Endothelial cell (in vitro differentiated cells): ENCODE measurements at regions not wholly inside any gene's neighbourhood (a gene's known extent, or its start where the extent isn't known, plus 50 kb on each side); places are given as distances from the start of the nearest gene placed in this dataset.
"Not testable (repeated sequence)": the region's sequence is repeated elsewhere in the genome, so short reads cannot be mapped to it uniquely, and the experiment has no call there.

Source experiments
- DNase-seq: peaks from one replicate; pipeline ENCODE4 v3.0.0; 2021; ENCODE audit warnings: low spot score
- H3K27ac Mint-ChIP-seq: one replicate; pipeline ENCODE4 v1.8.0; 2021; ENCODE audit warnings: mixed read lengths, inconsistent platforms; ENCODE audit not compliant: unreplicated experiment
- H3K27me3 Mint-ChIP-seq: one replicate; pipeline ENCODE4 v1.8.0; 2021; ENCODE audit warnings: mild to moderate bottlenecking, moderate library complexity, mixed read lengths, inconsistent platforms; ENCODE audit not compliant: unreplicated experiment
- H3K36me3 Mint-ChIP-seq: one replicate; pipeline ENCODE4 v1.8.0; 2021; ENCODE audit warnings: mild to moderate bottlenecking, low read depth, mixed read lengths, inconsistent platforms; ENCODE audit not compliant: unreplicated experiment
- H3K4me1 Mint-ChIP-seq: one replicate; pipeline ENCODE4 v1.8.0; 2021; ENCODE audit warnings: mild to moderate bottlenecking, mixed read lengths, inconsistent platforms; ENCODE audit not compliant: unreplicated experiment
- H3K4me3 Mint-ChIP-seq: one replicate; pipeline ENCODE4 v1.8.0; 2021; ENCODE audit warnings: mild to moderate bottlenecking, mixed read lengths, inconsistent platforms; ENCODE audit not compliant: unreplicated experiment
- H3K9me3 Mint-ChIP-seq: one replicate; pipeline ENCODE4 v1.8.0; 2021; ENCODE audit warnings: mixed read lengths, inconsistent platforms; ENCODE audit not compliant: unreplicated experiment
- TF ChIP-seq, protein P1 (sequence below): fragments of 200-600 bp; sonication (generic); IDR thresholded peaks from one replicate; pipeline ENCODE4 v1.5.0; 2021; ENCODE audit warnings: antibody characterized with exemption; ENCODE audit not compliant: unreplicated experiment

DNA sequence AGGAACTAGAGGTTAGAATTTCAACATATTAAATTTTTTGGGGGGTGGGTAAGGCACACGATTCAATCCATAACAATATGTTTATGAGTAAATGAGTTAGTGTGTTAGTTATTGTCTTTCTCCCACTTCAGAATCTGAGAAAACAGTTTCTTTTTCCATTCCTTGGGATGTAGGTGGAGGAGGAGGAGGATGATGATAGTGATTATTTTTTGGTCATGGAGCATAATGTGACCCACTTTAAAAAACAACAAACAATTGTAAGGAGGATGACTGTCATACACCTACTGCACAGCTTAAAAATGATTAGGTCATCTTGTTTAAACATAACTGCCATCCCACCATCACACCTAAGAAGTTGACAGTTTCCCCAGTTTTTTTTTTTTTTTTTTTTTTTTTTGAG, 148.7 kb downstream of the CDRT15L2 start:
- peaks cover 1% of the 10 kb centered on the region for H3K27me3 Mint-ChIP-seq
- TF ChIP-seq, protein P1, sequence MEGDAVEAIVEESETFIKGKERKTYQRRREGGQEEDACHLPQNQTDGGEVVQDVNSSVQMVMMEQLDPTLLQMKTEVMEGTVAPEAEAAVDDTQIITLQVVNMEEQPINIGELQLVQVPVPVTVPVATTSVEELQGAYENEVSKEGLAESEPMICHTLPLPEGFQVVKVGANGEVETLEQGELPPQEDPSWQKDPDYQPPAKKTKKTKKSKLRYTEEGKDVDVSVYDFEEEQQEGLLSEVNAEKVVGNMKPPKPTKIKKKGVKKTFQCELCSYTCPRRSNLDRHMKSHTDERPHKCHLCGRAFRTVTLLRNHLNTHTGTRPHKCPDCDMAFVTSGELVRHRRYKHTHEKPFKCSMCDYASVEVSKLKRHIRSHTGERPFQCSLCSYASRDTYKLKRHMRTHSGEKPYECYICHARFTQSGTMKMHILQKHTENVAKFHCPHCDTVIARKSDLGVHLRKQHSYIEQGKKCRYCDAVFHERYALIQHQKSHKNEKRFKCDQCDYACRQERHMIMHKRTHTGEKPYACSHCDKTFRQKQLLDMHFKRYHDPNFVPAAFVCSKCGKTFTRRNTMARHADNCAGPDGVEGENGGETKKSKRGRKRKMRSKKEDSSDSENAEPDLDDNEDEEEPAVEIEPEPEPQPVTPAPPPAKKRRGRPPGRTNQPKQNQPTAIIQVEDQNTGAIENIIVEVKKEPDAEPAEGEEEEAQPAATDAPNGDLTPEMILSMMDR: no peak
- H3K4me1 Mint-ChIP-seq: peaks cover 4% of the 10 kb centered on the region
- no peak for DNase-seq
- H3K27ac Mint-ChIP-seq: no peak overlapping the region
- no peaks in the 10 kb centered on the region for H3K9me3 Mint-ChIP-seq
- no peaks in the 10 kb centered on the region for H3K36me3 Mint-ChIP-seq
- no peak overlapping the region for H3K4me3 Mint-ChIP-seq

DNA sequence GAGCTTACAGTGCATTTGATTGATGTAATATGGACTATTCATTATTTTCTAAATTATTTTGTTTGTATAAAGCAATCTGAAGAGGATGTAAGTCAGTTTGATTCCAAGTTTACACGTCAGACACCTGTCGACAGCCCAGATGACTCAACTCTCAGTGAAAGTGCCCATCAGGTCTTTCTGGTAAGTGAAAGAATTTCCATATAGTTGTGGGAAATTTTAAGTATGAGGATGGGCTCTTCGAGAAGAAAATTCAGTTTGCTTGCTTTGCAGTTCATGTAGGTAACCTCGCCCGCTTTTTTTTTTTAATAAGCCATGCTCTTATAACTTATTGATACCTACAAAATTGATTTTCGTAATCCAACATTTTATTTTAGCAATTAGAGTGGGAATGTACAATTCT, 151.6 kb downstream of the CDRT15L2 start:
- H3K27ac Mint-ChIP-seq, H3K4me1 Mint-ChIP-seq, H3K9me3 Mint-ChIP-seq, H3K4me3 Mint-ChIP-seq, H3K27me3 Mint-ChIP-seq, H3K36me3 Mint-ChIP-seq, DNase-seq: not testable (repeated sequence)

DNA sequence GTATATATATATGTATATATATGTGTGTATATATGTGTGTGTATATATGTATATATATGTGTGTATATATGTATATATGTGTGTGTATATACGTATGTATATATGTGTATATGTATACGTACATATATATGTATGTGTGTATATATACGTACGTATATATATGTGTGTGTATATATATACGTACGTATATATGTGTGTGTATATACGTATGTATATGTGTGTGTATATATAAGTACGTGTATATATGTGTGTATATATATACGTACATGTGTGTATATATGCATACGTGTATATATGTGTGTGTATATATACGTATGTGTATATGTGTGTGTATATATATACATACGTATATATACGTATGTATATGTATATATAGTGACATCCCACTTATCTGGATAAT, 154.4 kb downstream of the CDRT15L2 start:
- no peaks in the 10 kb centered on the region for H3K4me1 Mint-ChIP-seq
- H3K36me3 Mint-ChIP-seq: no peaks in the 10 kb centered on the region
- TF ChIP-seq, protein P1: no peak
- H3K9me3 Mint-ChIP-seq: no peaks in the 10 kb centered on the region
- H3K27me3 Mint-ChIP-seq: peaks cover 1% of the 10 kb centered on the region
- H3K27ac Mint-ChIP-seq: no peak overlapping the region
- DNase-seq: no peak
- no peak overlapping the region for H3K4me3 Mint-ChIP-seq

DNA sequence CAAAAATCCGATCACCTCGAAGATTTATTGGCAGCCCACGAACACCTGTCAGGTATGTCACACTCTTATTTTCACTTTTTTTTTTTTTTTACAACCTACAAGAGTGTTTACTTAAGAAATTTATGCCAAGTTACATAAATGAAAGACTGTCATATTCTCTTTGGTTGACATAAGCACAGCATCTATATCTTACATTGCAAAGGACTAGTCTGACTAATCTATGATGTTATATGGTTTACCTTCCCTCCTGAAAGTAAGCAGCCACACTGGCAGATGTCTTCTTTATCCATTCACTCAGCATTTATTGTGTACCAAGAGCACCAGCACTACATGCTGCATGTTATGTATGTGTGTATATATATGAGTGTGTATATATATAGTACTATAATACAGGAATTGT, 156.3 kb downstream of the CDRT15L2 start:
- no peaks in the 10 kb centered on the region for H3K9me3 Mint-ChIP-seq

DNA sequence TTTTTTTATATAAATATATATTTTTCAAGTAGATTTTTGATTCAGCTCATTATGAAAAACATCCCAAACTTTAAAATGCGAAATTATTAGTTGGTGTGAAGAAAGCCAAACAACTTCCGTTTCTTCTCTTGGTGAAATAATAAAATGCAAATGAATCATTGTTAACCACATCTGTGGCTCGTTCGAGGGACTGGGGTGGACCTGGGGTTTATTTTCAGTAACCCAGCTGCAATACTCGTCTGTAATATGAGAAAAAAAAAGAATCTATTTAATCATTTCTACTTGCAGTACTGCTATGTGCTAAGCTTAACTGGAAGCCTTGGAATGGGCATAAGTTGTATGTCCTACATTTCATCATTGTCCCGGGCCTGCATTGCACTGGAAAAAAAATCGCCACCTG, 158.1 kb downstream of the CDRT15L2 start:
- H3K9me3 Mint-ChIP-seq, H3K36me3 Mint-ChIP-seq, H3K27me3 Mint-ChIP-seq, H3K4me1 Mint-ChIP-seq, DNase-seq, H3K4me3 Mint-ChIP-seq, H3K27ac Mint-ChIP-seq: not testable (repeated sequence)

More for the DNA sequence above, 156.3 kb downstream of the CDRT15L2 start:
- Mint-ChIP-seq H3K4me1 (no peaks in the 10 kb centered on the region), H3K4me3 (no peak overlapping the region), H3K27me3 (peaks cover 1% of the 10 kb centered on the region), H3K36me3 (no peaks in the 10 kb centered on the region), H3K27ac (no peak overlapping the region)
- DNase-seq: no peak
- TF ChIP-seq, protein P1: no peak

DNA sequence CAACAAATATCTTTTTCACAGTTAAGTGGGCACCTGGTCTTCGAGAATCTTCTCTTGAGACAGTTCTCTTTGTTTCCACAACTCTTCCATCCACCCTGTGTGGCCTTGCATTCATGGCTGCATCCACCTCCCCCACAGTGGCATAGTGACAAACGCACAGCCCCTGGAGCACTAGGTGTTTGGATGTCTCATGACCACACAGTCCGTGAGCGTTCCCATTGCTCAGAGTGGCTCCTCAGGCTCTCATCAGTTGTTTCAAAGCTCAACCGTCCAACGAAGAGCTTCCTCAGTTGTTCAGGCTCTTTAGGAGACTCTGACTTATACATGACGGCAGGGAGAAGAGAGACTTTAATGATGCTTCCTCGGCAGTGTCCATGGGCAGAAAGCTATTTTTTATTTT, 191.6 kb downstream of the CDRT15L2 start:
- TF ChIP-seq, protein P1: no peak
- Mint-ChIP-seq H3K27ac (no peak overlapping the region), H3K9me3 (no peaks in the 10 kb centered on the region), H3K4me1 (no peaks in the 10 kb centered on the region), H3K4me3 (no peak overlapping the region), H3K36me3 (no peaks in the 10 kb centered on the region), H3K27me3 (no peaks in the 10 kb centered on the region)
- no peak for DNase-seq
